PFSK-1 (cell line): ENCODE measurements at regions not wholly inside any gene's neighbourhood (a gene's known extent, or its start where the extent isn't known, plus 50 kb on each side); places are given as distances from the start of the nearest gene placed in this dataset.

ENCODE experiments used
- FOXP2 ChIP-seq: optimal IDR thresholded peaks from 2 replicates; pipeline ENCODE3; 2011; ENCODE audit warnings: borderline replicate concordance, control low read depth, inconsistent platforms; ENCODE audit not compliant: insufficient read depth; ENCODE audit errors: extremely low read length, extremely low read depth
- POLR2AphosphoS5 ChIP-seq: IDR thresholded peaks from 2 replicates; pipeline ENCODE4 v1.6.1; 2012; ENCODE audit warnings: low read depth, mild to moderate bottlenecking, control low read depth, low read length, moderate library complexity
- REST ChIP-seq, 2 experiments: IDR thresholded peaks; 2 replicates each; pipeline versions ENCODE4 v1.6.1 to v1.8.0; 2011 to 2012; ENCODE audit warnings: low read depth in 2 of 2, low read length in 2 of 2, control low read depth in 1 of 2, inconsistent platforms in 1 of 2, mild to moderate bottlenecking in 1 of 2, moderate library complexity in 1 of 2; ENCODE audit not compliant: insufficient read depth in 1 of 2
- SIN3A ChIP-seq: IDR thresholded peaks from 2 replicates; pipeline ENCODE4 v1.6.1; 2012; ENCODE audit warnings: mild to moderate bottlenecking, low read length, moderate library complexity, borderline replicate concordance; ENCODE audit not compliant: insufficient read depth
- TAF1 ChIP-seq: IDR thresholded peaks from 2 replicates; pipeline ENCODE4 v1.6.1; 2012; ENCODE audit warnings: low read length, control low read depth, borderline replicate concordance; ENCODE audit not compliant: insufficient read depth

DNA sequence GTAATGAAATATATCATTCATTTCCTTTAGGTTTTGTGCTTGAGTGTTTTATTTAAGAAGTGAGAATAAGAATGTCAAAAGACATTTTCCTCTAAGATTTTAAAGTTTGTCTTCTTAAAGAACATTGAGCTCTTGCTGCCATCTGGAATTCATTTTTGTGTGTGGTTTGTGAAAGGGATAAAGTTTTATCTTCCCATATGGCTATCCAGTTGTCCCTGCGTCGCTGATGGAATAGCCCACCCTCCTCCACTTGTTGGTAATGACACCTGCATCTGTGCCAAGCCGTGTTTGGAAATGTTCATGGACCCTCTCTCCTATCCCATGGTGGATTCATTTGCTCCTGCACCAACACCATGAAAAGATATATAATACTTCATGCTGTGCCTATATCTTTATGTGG is 901.5 kb downstream of the BRD1 start:
- TF ChIP-seq SIN3A (no peak), POLR2AphosphoS5 (no peak), FOXP2 (no peak), TAF1 (no peak), REST (IDR thresholded peaks at IDR 0.05; ENCODE audit: insufficient read depth in 1 of 2, low read depth in 2 of 2, low read length in 2 of 2) (no peak)

- TF ChIP-seq REST (IDR thresholded peaks at IDR 0.05; ENCODE audit: insufficient read depth in 1 of 2, low read depth in 2 of 2, low read length in 2 of 2), result no peak
- no peak for TF ChIP-seq POLR2AphosphoS5
- TF ChIP-seq SIN3A, result no peak
- no peak for TF ChIP-seq FOXP2
- no peak for TF ChIP-seq TAF1
These were observed 902.2 kb downstream of the BRD1 start for GRCh38 chr22:48925450-48925849.

- no peak for TF ChIP-seq TAF1
- TF ChIP-seq FOXP2, result no peak
- TF ChIP-seq REST (IDR thresholded peaks at IDR 0.05; ENCODE audit: insufficient read depth in 1 of 2, low read depth in 2 of 2, low read length in 2 of 2), result no peak
- no peak for TF ChIP-seq SIN3A
- no peak for TF ChIP-seq POLR2AphosphoS5
These were observed 903.7 kb downstream of the BRD1 start for GRCh38 chr22:48923996-48924395.

DNA sequence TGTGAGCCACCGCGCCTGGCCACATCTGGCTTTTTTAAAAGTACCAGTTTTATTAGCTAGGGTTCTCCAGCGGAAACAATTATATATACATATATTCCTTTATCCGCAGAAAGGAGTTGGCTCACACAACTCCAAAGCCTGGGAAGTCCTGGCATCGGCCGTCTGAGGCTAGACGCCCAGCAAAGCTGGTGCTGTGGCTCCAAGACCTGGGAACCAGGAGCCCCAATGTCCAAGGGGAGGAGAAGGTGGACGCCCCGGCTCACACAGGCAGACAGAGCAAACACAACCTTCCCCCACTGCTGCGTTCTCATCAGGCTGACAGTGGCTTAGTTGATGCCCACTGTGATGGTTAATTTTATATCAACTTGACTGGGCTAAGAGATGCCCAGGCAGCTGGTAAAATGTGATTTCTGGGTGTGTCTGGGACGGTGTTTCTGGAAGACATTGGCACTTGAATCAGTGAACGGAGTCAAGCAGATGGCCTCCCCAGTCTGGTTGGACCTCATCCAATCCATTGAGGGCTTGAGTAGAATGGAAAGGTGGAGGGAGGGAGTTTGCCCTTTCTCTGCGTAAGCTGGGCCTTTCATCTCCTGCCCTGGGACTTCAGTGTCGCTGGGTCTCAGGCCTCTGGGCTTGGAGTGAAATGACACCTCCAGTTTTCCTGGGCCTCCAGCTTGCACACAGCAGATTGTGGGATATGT is 904.4 kb downstream of the BRD1 start:
- no peak for TF ChIP-seq POLR2AphosphoS5
- no peak for TF ChIP-seq REST (IDR thresholded peaks at IDR 0.05; ENCODE audit: insufficient read depth in 1 of 2, low read depth in 2 of 2, low read length in 2 of 2)
- TF ChIP-seq SIN3A, result no peak
- TF ChIP-seq TAF1, result no peak
- no peak for TF ChIP-seq FOXP2

DNA sequence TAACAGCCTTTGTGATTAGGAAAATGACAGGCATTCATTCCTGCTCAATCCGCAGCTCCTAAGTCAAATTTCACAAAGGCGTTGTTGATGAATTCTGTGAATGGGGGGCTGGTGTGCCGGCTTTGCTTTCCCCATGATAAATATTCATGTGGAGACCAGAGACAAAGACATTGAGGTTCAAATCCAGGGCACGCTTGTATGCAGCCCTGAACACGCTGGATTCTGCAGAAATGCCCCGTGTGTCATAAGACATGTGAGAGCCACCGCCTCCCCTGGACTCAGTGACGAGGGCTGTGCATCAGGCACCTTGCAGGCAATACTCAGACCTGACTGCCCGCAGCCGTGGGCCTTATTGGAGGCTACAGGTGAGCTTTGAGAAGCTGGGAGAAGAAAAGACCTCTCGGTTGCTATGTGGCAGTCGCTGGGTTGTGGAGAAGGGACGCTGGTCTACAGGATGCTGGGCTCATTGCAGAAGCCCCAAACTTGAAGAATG is 906.2 kb downstream of the BRD1 start:
- TF ChIP-seq FOXP2 (no peak), REST (IDR thresholded peaks at IDR 0.05; ENCODE audit: insufficient read depth in 1 of 2, low read depth in 2 of 2, low read length in 2 of 2) (no peak), POLR2AphosphoS5 (no peak), TAF1 (no peak), SIN3A (no peak)
